Smooth muscle cell of the brain vasculature (primary cell): ENCODE measurements at regions not wholly inside any gene's neighbourhood (a gene's known extent, or its start where the extent isn't known, plus 50 kb on each side); places are given as distances from the start of the nearest gene placed in this dataset.

Experiments used
- DNase-seq: peaks from one replicate; pipeline ENCODE4 v3.0.0-alpha.2; 2012; ENCODE audit warnings: low read depth, low spot score

DNA sequence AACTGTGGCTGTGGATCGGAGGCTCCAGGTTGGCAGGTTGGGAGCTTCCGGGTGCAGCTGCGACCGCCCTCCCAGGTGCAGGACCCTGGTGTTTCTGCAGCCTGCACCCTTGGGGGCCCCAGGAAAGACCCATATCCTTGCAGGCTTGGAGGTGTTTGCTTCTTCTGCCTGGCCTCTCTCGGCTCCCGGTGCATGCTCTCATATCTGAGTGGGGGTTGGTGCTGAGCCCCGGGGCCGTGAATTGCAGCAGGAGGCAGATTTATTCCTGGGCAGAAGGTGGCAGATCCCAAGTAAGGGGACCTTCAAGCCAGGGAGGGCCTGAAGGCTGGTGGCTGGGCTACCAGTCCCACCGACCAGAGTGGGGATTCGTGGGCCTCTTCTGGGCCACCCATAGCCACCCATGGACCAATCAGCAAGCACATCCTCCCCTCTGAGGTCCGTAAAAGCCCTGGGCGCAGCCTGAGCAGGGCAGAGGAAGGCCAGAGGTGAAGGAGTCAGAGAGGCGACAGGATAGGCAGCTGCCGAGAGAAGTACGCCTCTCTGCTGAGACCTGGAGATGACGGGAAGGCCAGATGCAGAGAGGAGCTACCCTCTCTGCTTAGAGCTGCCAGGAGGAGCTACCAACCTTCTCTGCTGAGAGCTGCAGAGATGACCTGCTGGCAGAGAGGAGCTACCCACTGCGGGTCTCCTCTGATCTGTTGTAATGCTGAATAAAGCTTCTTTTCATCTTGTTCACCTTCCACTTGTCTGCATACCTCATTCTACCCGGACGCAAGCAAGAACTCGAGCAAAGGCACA, 1279.0 kb upstream of the LRRTM1 start:
- no peak for DNase-seq

- no peak for DNase-seq
Observed at GRCh38 chr2:81576713-81577112, 1272.2 kb upstream of the LRRTM1 start.

DNA sequence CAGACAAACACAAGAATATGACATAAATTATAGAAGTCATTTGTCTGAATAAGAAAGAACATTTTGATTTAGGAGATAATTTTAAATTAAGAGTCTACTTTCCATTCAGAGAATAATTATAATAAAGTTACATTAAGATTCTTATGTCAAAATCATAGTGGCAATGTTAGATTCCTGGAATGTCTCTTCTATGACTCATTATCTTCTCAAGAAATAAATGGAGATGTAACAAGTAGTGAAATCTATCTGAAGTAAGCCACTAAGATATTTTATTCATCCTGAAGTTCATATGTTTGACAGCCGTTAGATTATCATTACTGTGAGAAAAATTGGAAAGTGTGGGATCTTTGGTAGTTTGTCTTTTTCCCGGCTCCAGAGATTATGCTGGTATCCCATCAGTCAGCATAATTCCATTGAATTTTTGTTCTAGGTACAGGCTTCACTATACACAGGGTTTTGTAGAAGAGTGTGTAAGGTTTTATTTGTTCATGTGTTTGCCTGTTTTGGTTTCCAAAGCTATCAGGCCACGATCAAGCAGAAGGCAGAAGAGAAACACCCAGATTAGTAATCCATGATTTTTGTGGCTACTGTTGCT, 1246.6 kb upstream of the LRRTM1 start:
- DNase-seq = no peak

GRCh38 chr2:81550277-81550676, 1245.7 kb upstream of the LRRTM1 start:
- DNase-seq = no peak

DNA sequence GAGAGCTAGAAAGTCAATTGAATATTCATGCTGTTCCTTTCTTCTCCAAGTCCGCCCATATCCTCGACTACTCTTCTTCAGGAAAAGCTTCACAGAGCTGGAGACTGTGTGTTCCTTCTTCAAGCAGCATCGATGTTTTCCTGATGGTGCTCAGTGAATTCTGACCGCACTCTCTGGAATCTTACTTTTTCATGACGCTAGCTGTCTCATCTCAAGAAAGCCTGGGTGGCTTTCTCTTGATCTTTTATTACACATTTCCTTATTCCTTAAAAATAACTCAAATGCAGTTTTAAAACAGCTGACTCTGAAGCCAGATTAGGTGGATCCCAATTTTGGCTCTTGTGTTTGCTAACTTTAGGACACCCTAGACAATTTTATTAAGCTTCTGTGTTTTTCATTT, 1245.1 kb upstream of the LRRTM1 start:
- DNase-seq = no peak

DNA sequence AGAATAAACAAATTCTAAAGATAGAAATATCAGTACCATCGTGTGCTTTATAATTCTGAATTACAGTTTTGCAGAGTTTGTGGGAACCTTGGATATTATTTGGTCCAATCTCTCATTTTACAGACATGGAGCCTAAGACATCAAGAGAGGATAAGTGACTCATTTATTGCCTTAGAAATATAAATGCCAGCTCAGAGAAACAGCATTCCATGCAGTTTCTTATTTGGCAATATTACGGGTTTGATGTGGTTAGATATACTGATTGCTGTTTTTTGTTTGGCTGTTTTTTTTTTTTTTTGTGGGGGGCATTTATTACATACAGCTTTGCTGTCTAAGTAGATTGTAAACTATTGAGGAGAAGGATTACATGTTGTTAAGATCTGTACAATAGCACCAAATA, 1241.1 kb upstream of the LRRTM1 start:
- DNase-seq = no peak

GRCh38 chr2:81542119-81542518, 1237.6 kb upstream of the LRRTM1 start:
- no peak for DNase-seq

DNA sequence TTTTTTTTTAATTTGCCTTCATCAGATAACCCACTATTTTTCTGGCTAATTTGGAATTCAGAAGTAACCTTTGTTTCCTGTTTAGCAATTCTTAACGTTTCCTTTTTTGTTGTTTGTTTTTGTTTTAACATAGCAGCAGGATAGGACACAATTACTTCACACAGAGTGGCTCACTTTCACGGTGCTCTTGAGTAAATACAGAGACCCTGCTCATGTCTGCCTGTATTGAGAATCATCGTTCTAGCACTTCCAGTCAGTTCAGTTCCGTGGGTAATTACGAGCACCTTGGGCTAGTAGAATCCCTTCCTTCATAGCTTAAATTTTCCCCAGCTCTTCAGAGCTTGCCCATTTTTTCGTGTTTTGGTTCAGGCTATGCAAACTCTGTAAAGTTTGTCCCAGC, 1225.4 kb upstream of the LRRTM1 start:
- no peak for DNase-seq

DNA sequence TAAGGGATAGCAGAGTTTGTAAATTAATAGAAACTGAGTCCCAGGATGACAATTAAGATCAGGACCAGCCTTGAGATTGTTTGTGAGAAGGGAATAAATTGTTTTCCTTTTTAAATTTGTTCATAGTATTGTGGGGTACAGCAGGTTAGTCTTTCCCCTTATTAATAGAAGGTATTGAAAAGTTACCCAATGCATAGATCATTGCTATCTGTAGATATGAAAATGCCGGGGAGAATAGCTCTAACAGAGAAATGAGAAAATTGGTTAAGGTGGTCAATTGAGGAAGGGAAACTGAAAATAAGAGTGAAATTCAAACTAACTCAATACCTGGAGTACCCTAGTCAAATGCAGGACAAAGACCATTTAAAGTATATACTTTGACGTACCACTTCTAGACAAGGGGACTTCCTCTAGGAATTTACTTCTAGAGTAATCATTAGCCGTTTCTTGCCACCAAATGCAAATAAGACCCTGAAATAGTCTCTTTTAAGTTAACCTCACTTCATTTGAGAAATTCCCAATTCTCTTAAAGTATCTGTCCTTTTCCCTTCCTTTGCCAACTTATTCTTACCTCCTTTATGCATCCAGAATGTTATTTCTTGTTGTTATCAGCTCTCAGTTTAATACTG, 1224.4 kb upstream of the LRRTM1 start:
- no peak for DNase-seq

DNA sequence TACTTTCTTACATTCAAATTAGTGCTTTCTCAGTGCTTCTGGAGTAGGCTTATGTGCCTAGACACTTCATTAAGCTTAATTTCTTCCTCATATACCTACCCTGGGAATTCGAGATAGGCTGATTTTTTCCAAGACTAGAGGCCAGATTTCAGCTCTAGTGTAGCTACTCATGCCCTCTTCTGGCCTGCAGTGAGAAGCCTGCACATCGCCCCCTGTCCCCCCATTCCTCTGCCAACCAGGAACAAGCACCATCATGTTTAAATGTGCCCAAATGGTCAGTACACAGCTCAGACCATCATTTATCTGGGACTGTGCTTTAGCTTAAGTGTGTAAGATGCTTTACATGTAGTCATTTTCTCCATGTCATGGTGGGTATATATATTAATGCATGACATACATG, 1218.8 kb upstream of the LRRTM1 start:
- no peak for DNase-seq

GRCh38 chr2:81513328-81513727, 1208.8 kb upstream of the LRRTM1 start:
- DNase-seq = no peak

GRCh38 chr2:81505586-81505985, 1201.0 kb upstream of the LRRTM1 start:
- no peak for DNase-seq

DNA sequence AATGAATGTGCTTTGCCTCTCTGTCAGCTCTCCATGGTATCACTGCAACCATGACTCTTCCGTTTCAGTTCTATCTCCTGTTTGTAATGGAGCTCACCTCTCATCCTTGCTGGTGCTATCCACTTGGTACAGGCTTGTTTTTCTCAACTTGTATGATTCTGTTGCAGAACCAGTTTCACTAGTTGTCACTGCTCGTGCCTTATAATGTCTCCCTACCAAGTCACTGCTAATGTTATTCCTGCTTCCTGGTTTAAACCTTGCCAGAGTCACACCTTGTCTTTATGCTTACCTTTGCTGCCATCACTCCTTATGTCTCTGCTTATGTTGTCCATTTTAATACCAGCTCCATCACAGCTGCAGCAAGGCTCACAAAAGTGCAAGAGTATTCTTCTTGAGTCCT, 1191.0 kb upstream of the LRRTM1 start:
- DNase-seq = no peak

DNA sequence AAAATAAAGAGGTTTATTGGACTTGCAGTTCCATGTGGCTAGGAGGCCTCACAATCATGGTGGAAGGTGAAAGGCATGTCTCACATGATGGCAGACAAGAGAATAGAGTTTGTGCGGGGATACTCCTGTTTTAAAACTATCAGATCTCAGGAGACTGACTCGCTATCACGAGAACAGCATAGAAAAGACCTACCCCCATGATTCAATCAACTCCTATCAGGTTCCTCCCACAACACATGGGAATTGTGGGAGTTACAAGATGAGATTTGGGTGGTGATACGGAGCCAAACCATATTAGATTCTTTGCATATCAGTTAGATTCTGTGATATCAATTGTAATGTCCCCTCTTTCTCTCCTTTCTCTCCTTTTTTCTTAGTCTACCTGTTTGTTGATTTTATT, 1178.7 kb upstream of the LRRTM1 start:
- no peak for DNase-seq

GRCh38 chr2:81481994-81482368, 1177.4 kb upstream of the LRRTM1 start:
- no peak for DNase-seq

DNA sequence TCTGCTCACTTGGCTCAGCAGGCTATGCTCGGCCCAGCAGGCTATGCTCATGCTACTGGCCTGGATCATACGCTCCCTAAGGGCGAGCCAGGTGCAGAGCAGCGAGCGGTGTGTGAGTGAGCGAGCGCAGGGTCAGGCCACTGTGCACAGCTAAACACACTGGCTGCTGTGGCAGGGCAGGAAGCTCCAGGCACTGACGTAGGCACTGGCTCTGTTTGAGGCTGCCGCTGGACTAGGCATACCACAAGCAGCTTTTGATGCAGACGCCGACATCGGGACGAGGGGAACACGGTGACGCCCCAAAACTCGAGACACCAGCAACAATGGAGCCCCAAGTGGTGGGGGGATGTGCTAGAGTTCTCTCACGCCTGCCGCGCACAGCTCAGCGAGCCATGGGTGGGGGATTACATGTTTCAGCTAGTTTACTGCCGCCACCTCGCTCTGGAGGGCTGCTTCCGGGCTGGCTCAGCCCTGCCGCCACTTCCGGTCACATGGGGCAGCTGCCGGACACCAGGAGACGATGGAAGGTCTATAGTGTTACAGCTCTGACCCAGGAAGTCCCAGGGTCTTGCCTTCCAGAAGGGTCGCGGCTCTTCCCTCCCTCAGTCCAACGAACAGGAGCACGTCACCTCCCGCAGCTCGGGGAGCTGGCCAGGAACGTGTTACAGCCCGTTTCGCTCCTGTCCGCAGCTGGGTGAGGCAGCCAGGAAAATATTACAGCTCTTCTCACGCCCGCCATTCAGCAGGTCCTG, 1176.9 kb upstream of the LRRTM1 start:
- no peak for DNase-seq

DNA sequence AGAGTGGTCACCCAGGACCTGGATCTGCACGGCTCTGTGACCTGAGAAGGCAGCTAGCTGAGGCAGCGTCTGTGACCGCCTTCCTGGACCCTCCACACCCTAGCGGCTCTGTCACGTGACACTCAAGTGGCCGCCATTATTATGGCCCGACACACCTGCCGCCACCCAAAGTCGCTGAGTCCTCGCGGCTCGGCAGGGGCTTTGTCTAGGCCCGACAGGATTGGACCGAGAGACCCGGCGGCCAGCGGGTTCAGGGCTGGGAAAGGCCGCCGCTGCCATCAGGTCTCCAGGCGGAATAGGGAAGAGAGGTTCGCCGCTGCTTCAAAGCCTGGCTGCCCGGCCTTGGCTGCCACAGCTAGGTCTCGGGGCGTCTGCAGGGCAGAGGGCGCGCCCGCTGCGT, 1162.5 kb upstream of the LRRTM1 start:
- no peak for DNase-seq

DNA sequence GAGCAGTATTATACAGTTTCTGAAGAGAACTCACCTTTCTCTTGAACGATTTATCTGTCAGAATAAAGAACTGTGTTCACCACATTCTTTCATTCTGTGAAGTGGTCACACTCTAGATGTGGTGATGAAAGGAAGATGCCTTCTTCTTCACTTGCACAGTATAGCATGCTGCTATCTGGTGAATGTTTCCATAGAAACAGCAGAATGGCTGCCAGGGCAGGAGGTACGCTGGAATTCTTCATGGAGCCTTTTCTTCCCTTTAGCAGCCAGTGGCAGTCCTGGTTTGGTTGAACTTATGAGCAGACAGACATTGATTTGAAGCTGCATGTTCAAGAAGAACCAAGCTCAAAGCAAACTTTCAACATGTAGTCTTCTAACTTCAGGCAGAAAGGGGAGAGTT, 1157.9 kb upstream of the LRRTM1 start:
- no peak for DNase-seq

DNA sequence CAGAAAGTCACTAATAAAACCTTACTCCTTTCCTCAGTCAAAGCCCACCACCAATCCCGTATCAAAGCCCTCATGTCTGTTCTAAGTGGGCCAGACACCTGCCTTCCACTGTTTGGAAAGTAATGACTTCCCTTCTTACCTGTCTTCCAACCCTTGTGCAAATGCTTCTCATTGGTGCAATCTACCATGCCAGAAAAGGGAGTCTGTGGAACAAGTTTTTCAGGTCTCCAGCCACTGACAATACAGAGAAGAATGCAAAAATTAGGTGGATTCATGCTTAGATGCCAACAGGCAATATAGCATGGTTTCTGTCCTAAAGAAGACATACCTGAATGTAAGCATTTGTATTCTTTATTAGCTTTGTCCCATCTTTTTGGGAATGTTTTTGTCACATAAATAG, 1140.6 kb upstream of the LRRTM1 start:
- no peak for DNase-seq

DNA sequence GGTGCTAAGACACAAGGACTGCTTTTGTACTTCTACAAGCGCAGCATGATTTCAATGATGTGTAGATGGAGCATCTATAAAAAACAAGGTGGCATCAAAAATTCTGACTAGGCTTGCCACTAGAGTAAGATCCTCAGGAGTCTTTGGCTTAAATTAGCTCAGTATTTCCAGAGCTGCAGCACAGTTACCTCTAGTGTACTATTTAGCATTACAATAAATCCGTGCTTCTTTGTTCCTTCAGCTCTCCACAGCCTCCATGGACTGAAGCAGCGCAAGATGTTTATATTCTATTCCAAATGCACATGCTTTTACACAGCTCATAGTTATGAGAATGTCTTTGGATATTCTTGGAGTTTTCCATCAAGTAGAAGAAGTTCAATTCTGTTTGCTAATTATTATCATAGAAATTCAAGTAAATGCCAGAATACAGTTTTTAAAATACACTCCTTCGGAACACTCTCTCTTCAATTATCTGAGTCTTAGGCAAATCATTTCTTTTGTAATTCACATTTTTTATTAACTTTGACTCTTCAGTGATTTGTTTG, 1133.0 kb upstream of the LRRTM1 start:
- DNase-seq = no peak

- DNase-seq = no peak
Observed at GRCh38 chr2:81436256-81436655, 1131.7 kb upstream of the LRRTM1 start.

DNA sequence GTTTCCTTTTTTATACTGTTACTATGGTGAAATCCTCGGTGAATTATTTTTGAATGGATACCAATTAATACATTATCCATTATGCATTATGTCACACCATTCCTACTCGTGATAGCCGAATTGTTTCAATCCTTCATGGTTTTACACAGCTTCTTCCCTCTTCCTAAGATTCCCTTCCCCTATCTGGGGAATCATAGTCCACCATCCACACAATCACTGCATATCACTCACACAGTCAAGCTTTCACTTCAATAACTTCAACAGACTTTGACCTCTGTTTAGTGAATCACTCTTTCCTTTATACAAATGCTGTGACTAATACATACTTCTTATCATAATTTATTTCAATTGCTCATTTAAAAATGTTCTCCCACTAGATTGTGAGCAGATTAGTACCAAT, 1108.1 kb upstream of the LRRTM1 start:
- no peak for DNase-seq
